OCI-LY7 (cell line): ENCODE measurements at regions not wholly inside any gene's neighbourhood (a gene's known extent, or its start where the extent isn't known, plus 50 kb on each side); places are given as distances from the start of the nearest gene placed in this dataset.
"Not testable (repeated sequence)": the region's sequence is repeated elsewhere in the genome, so short reads cannot be mapped to it uniquely, and the experiment has no call there.

Source experiments
- BruUV-seq: library from RNA; stranded (reverse); fragments of 400-500 nt; replicated peaks from 2 replicates; lab custom pipeline; 2021; lab: Mats Ljungman, UMichigan
- CTCF ChIA-PET: fragments of 300-600 bp; sonication (Branson Sonifier 250); formaldehyde crosslinking; loops from one replicate; lab custom pipeline; 2022; ENCODE audit warnings: antibody characterized with exemption; ENCODE audit not compliant: unreplicated experiment; lab: Charles Lee
- POLR2A ChIA-PET: fragments of 300-600 bp; sonication (Branson Sonifier 250); formaldehyde crosslinking; loops from one replicate; lab custom pipeline; 2022; ENCODE audit warnings: antibody characterized with exemption; lab: Charles Lee
- DNase-seq: peaks from one replicate; pipeline ENCODE4 v3.0.0-alpha.2; 2015; ENCODE audit warnings: low spot score
- H2AFZ ChIP-seq: fragments of 200-600 bp; sonication (generic), shearing (Covaris generic); 2 replicates; pipeline ENCODE4 v1.6.1; 2014; ENCODE audit warnings: mild to moderate bottlenecking, antibody characterized with exemption, low read length, moderate library complexity
- H3K27ac ChIP-seq: fragments of 200-600 bp; sonication (generic); 2 replicates; pipeline ENCODE4 v1.5.1; 2014; ENCODE audit warnings: mixed run types, low read depth, mild to moderate bottlenecking, moderate library complexity, low read length, inconsistent platforms; ENCODE audit not compliant: poor library complexity, severe bottlenecking
- H3K36me3 ChIP-seq: fragments of 200-600 bp; sonication (generic); 2 replicates; pipeline ENCODE4 v1.6.1; 2014; ENCODE audit warnings: mild to moderate bottlenecking, antibody characterized with exemption, low read length, moderate library complexity, mixed read lengths; ENCODE audit not compliant: insufficient read depth
- H3K4me1 ChIP-seq: fragments of 200-600 bp; sonication (generic); 2 replicates; pipeline ENCODE4 v1.5.1; 2014; ENCODE audit warnings: mild to moderate bottlenecking, low read length; ENCODE audit not compliant: insufficient read depth, poor library complexity, severe bottlenecking
- H3K4me2 ChIP-seq: fragments of 200-600 bp; sonication (generic); 2 replicates; pipeline ENCODE4 v1.6.1; 2014; ENCODE audit warnings: mild to moderate bottlenecking, low read length
- H3K4me3 ChIP-seq: fragments of 200-600 bp; sonication (generic); 2 replicates; pipeline ENCODE4 v1.5.1; 2014; ENCODE audit warnings: mild to moderate bottlenecking, low read depth, low read length; ENCODE audit not compliant: poor library complexity, severe bottlenecking
- H3K79me2 ChIP-seq: fragments of 200-600 bp; sonication (generic); 2 replicates; pipeline ENCODE4 v1.6.1; 2016; ENCODE audit warnings: low read depth, mild to moderate bottlenecking, low read length, moderate library complexity, mixed read lengths; ENCODE audit not compliant: insufficient read depth
- H3K9me2 ChIP-seq: fragments of 200-600 bp; sonication (generic); 2 replicates; pipeline ENCODE4 v1.6.1; 2016; ENCODE audit warnings: mild to moderate bottlenecking, low read length, mixed read lengths; ENCODE audit not compliant: insufficient read depth
- H3K9me3 ChIP-seq: fragments of 200-600 bp; sonication (generic); 2 replicates; pipeline ENCODE4 v1.6.1; 2014; ENCODE audit warnings: mild to moderate bottlenecking, mixed run types, low read length, mixed read lengths
- H4K20me1 ChIP-seq: fragments of 200-600 bp; sonication (generic); 2 replicates; pipeline ENCODE4 v1.6.1; 2014; ENCODE audit warnings: mild to moderate bottlenecking, antibody characterized with exemption, low read length, moderate library complexity, mixed read lengths; ENCODE audit not compliant: insufficient read depth
- CTCF ChIP-seq: fragments of 200-600 bp; sonication (generic); conservative IDR thresholded peaks from 2 replicates; pipeline ENCODE4 v1.5.1; 2014; ENCODE audit warnings: mild to moderate bottlenecking, antibody characterized with exemption, low read length, moderate library complexity, mixed read lengths
- EZH2phosphoT487 ChIP-seq: fragments of 200-600 bp; sonication (generic); IDR thresholded peaks from 2 replicates; pipeline ENCODE4 v1.6.1; 2018; ENCODE audit warnings: low read depth, borderline replicate concordance, mild to moderate bottlenecking, mixed run types, antibody characterized with exemption, low read length, moderate library complexity, mixed read lengths
- intact Hi-C: fragments of 100-400 bp; cut with micrococcal nuclease; formaldehyde crosslinking; loops from one replicate; pipeline ENCODE4 v1.10.0; 2022; ENCODE audit not compliant: unreplicated experiment

- Histone ChIP-seq H3K9me2 (no peaks in the 10 kb centered on the region), H3K27ac (no peak overlapping the region), H3K4me3 (no peak overlapping the region), H3K36me3 (no peaks in the 10 kb centered on the region), H4K20me1 (no peaks in the 10 kb centered on the region), H3K4me2 (no peak overlapping the region), H3K9me3 (no peaks in the 10 kb centered on the region), H3K4me1 (peaks cover 26% of the 10 kb centered on the region), H3K79me2 (no peaks in the 10 kb centered on the region), H2AFZ (no peak overlapping the region)
- ChIA-PET POLR2A (interaction anchor here (0.6 kb wide), 1 partner anchor 623 kb away, joined by 3 read pairs; no protein-coding TSS in a partner anchor), CTCF (interaction anchor here (0.6 to 1.1 kb wide), 2 partner anchors 112 to 679 kb away, joined by 3 read pairs; no protein-coding TSS in a partner anchor)
- no TSS peak for BruUV-seq
- intact Hi-C loops, result no loop called here
- TF ChIP-seq CTCF (no peak), EZH2phosphoT487 (no peak)
- DNase-seq, result no peak
These were observed 62.0 kb downstream of the TMEM121 start for GRCh38 chr14:105588236-105588860.

- TF ChIP-seq CTCF (no peak), EZH2phosphoT487 (no peak)
- no peaks in the 10 kb centered on the region for H3K36me3 ChIP-seq
- intact Hi-C loops, result no loop called here
- no peaks in the 10 kb centered on the region for H3K79me2 ChIP-seq
- H3K4me3 ChIP-seq, result no peak overlapping the region
- CTCF ChIA-PET, result interaction anchor here (0.6 to 1.2 kb wide), 4 partner anchors 10 to 678 kb away, joined by 3 to 19 read pairs (median 4); no protein-coding TSS in a partner anchor
- POLR2A ChIA-PET, result interaction anchor here (0.6 to 0.7 kb wide), 2 partner anchors 622 to 830 kb away, joined by 3 read pairs; no protein-coding TSS in a partner anchor
- H4K20me1 ChIP-seq, result no peaks in the 10 kb centered on the region
- H2AFZ ChIP-seq, result no peak overlapping the region
- H3K4me1 ChIP-seq, result peaks cover 16% of the 10 kb centered on the region
- no TSS peak for BruUV-seq
- no peaks in the 10 kb centered on the region for H3K9me3 ChIP-seq
- no peak overlapping the region for H3K4me2 ChIP-seq
- no peak overlapping the region for H3K27ac ChIP-seq
- H3K9me2 ChIP-seq, result no peaks in the 10 kb centered on the region
- DNase-seq, result no peak
These were observed 63.0 kb downstream of the TMEM121 start for GRCh38 chr14:105589161-105589925.

GRCh38 chr14:105589926-105590185 is 63.5 kb downstream of the TMEM121 start:
- intact Hi-C loops, H4K20me1 ChIP-seq, H2AFZ ChIP-seq, H3K4me2 ChIP-seq, H3K79me2 ChIP-seq, H3K4me3 ChIP-seq, BruUV-seq, H3K36me3 ChIP-seq, H3K27ac ChIP-seq, H3K9me2 ChIP-seq, DNase-seq, H3K9me3 ChIP-seq: not testable (repeated sequence)
- H3K4me1 ChIP-seq, result peaks cover 16% of the 10 kb centered on the region
- POLR2A ChIA-PET, result interaction anchor here (0.7 kb wide), 1 partner anchor 830 kb away, joined by 3 read pairs; no protein-coding TSS in a partner anchor
- CTCF ChIA-PET, result interaction anchor here (0.6 to 1.2 kb wide), 2 partner anchors 13 to 98 kb away, joined by 6 to 11 read pairs; no protein-coding TSS in a partner anchor
